ENCODE measurements at regions not wholly inside any gene's neighbourhood (a gene's known extent, or its start where the extent isn't known, plus 50 kb on each side); places are given as distances from the start of the nearest gene placed in this dataset.

- H3K9me3 ChIP-seq = no peaks in the 10 kb centered on the region
- H3K36me3 ChIP-seq = no peaks in the 10 kb centered on the region
- no peaks in the 10 kb centered on the region for H3K4me1 ChIP-seq
- TF ChIP-seq POLR2A (IDR thresholded peaks at IDR 0.05) (no peak), CTCF (IDR thresholded peaks at IDR 0.05) (no peak), EP300 (IDR thresholded peaks at IDR 0.05) (no peak), POLR2AphosphoS5 (IDR thresholded peaks at IDR 0.05) (no peak)
- no peaks in the 10 kb centered on the region for H3K27me3 ChIP-seq
- intact Hi-C loops (cut with DNase I; ENCODE audit: low total_unique reads) = no loop called here
- no peak for DNase-seq
- H3K4me3 ChIP-seq = no peak overlapping the region
- whole genome bisulfite sequencing, 5 donors = 81 to 91% (median 85%) methylated on average over 3 of the region's 3 CpGs
- no peak overlapping the region for H3K27ac ChIP-seq
Observed at GRCh38 chr12:127120851-127121250, 1146.1 kb upstream of the TMEM132C start.

- 73 to 86% (median 80%) methylated on average over 4 of the region's 4 CpGs for WGBS, 5 donors
- Histone ChIP-seq H3K27ac (no peak overlapping the region), H3K36me3 (no peaks in the 10 kb centered on the region), H3K27me3 (no peaks in the 10 kb centered on the region), H3K9me3 (no peaks in the 10 kb centered on the region), H3K4me1 (no peaks in the 10 kb centered on the region), H3K4me3 (no peak overlapping the region)
- DNase-seq = no peak
- intact Hi-C loops (cut with DNase I; ENCODE audit: low total_unique reads) = no loop called here
- TF ChIP-seq POLR2AphosphoS5 (IDR thresholded peaks at IDR 0.05) (no peak), EP300 (IDR thresholded peaks at IDR 0.05) (no peak), POLR2A (IDR thresholded peaks at IDR 0.05) (no peak), CTCF (IDR thresholded peaks at IDR 0.05) (no peak)
Observed at GRCh38 chr12:127121494-127122084, 1145.4 kb upstream of the TMEM132C start.

- DNase-seq = no peak
- Histone ChIP-seq H3K9me3 (no peaks in the 10 kb centered on the region), H3K27ac (no peak overlapping the region), H3K36me3 (no peaks in the 10 kb centered on the region), H3K27me3 (peaks cover 0 to 20% (median 0%) of the 10 kb centered on the region in 3 donors), H3K4me1 (no peaks in the 10 kb centered on the region), H3K4me3 (no peak overlapping the region)
- intact Hi-C loops (cut with DNase I; ENCODE audit: low total_unique reads) = no loop called here
- 54 to 75% (median 65%) methylated on average over 3 of the region's 3 CpGs for WGBS, 5 donors
- TF ChIP-seq POLR2A (IDR thresholded peaks at IDR 0.05) = no peak
- TF ChIP-seq EP300 (IDR thresholded peaks at IDR 0.05) = no peak
- no peak for TF ChIP-seq CTCF (IDR thresholded peaks at IDR 0.05)
- TF ChIP-seq POLR2AphosphoS5 (IDR thresholded peaks at IDR 0.05) = no peak
Observed at GRCh38 chr12:127125607-127126259, 1141.2 kb upstream of the TMEM132C start.

GRCh38 chr12:127126260-127126628 lies 1140.7 kb upstream of the TMEM132C start:
- DNase-seq = no peak
- Histone ChIP-seq H3K4me3 (no peak overlapping the region), H3K27ac (no peak overlapping the region), H3K27me3 (peaks cover 0 to 20% (median 0%) of the 10 kb centered on the region in 3 donors), H3K36me3 (no peaks in the 10 kb centered on the region), H3K4me1 (no peaks in the 10 kb centered on the region), H3K9me3 (no peaks in the 10 kb centered on the region)
- intact Hi-C loops (cut with DNase I; ENCODE audit: low total_unique reads) = no loop called here
- TF ChIP-seq EP300 (IDR thresholded peaks at IDR 0.05) (no peak), POLR2AphosphoS5 (IDR thresholded peaks at IDR 0.05) (no peak)
- WGBS, 5 donors = 84 to 89% (median 88%) methylated on average over 2 of the region's 2 CpGs

- peaks cover 0 to 20% (median 0%) of the 10 kb centered on the region in 3 donors for H3K27me3 ChIP-seq
- no peak for DNase-seq
- intact Hi-C loops (cut with DNase I; ENCODE audit: low total_unique reads) = no loop called here
- H3K27ac ChIP-seq = no peak overlapping the region
- 56 to 73% (median 72%) methylated on average over 3 of the region's 3 CpGs for WGBS, 5 donors
- no peak for TF ChIP-seq POLR2AphosphoS5 (IDR thresholded peaks at IDR 0.05)
- TF ChIP-seq EP300 (IDR thresholded peaks at IDR 0.05) = no peak
- TF ChIP-seq CTCF (IDR thresholded peaks at IDR 0.05) = no peak
- no peak for TF ChIP-seq POLR2A (IDR thresholded peaks at IDR 0.05)
- no peaks in the 10 kb centered on the region for H3K9me3 ChIP-seq
- no peaks in the 10 kb centered on the region for H3K36me3 ChIP-seq
- no peaks in the 10 kb centered on the region for H3K4me1 ChIP-seq
- no peak overlapping the region for H3K4me3 ChIP-seq
Observed at GRCh38 chr12:127127897-127128296, 1139.1 kb upstream of the TMEM132C start.

All from stomach (tissue), 8 donors.